ENCODE measurements at regions not wholly inside any gene's neighbourhood (a gene's known extent, or its start where the extent isn't known, plus 50 kb on each side); places are given as distances from the start of the nearest gene placed in this dataset.

GRCh38 chr12:24081606-24082005 is 132.1 kb upstream of the SOX5 start:
- no peak for DNase-seq (ENCODE audit: low read depth)
- no peak overlapping the region for H3K4me3 ChIP-seq (ENCODE audit: low read length)
- TF ChIP-seq, protein P1, sequence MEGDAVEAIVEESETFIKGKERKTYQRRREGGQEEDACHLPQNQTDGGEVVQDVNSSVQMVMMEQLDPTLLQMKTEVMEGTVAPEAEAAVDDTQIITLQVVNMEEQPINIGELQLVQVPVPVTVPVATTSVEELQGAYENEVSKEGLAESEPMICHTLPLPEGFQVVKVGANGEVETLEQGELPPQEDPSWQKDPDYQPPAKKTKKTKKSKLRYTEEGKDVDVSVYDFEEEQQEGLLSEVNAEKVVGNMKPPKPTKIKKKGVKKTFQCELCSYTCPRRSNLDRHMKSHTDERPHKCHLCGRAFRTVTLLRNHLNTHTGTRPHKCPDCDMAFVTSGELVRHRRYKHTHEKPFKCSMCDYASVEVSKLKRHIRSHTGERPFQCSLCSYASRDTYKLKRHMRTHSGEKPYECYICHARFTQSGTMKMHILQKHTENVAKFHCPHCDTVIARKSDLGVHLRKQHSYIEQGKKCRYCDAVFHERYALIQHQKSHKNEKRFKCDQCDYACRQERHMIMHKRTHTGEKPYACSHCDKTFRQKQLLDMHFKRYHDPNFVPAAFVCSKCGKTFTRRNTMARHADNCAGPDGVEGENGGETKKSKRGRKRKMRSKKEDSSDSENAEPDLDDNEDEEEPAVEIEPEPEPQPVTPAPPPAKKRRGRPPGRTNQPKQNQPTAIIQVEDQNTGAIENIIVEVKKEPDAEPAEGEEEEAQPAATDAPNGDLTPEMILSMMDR (conservative IDR thresholded peaks at IDR 0.05; ENCODE audit: low read depth, low read length): no peak

DNA sequence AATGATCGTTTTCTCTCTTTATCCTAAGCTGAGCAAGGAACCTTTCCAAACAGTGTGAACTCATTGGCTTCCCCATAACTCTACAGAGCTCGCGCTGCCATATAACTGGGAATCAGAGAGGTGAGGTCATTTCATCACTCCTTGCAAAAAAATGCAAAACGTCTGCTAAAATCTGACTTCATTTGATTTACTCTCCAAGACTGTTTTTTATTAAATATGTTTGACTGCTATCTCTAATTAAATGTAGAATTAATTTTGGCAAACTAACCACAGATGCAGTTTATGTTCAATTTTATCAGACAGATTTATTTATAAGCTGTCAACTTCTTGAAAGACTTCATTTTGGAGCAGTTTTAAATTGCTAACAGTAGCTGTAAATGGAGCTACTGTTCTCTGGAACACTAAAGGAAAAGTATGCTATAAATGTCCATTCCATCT is 131.6 kb upstream of the SOX5 start:
- no peak overlapping the region for H3K4me3 ChIP-seq (ENCODE audit: low read length)
- no peak for DNase-seq (ENCODE audit: low read depth)
- TF ChIP-seq, protein P1 (conservative IDR thresholded peaks at IDR 0.05; ENCODE audit: low read depth, low read length): no peak

DNA sequence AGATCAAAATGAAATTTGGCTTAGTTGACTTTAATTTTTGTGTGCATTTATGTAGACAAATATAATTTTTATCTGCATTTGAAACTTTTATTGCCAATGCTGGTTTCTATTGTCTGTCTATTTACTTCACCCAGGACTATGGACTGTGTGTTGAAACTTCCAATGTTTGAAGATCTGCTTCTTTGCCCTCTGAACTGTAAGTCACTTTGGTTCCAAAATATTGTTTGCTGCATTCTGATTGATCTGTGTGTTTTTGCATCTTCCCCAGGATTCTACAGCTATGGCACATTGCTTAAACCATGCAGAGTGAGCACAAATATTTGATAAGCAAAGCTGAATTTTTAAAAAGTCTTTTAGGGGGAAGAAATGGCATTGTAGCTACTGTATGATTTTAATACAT is 131.0 kb upstream of the SOX5 start:
- TF ChIP-seq, protein P1 (conservative IDR thresholded peaks at IDR 0.05; ENCODE audit: low read depth, low read length): no peak
- no peak for DNase-seq (ENCODE audit: low read depth)
- H3K4me3 ChIP-seq (ENCODE audit: low read length): no peak overlapping the region

- no peak overlapping the region for H3K4me3 ChIP-seq (ENCODE audit: low read length)
- no peak for DNase-seq (ENCODE audit: low read depth)
- TF ChIP-seq, protein P1 (conservative IDR thresholded peaks at IDR 0.05; ENCODE audit: low read depth, low read length): no peak
Observed at GRCh38 chr12:24079083-24079482, 129.6 kb upstream of the SOX5 start.

DNA sequence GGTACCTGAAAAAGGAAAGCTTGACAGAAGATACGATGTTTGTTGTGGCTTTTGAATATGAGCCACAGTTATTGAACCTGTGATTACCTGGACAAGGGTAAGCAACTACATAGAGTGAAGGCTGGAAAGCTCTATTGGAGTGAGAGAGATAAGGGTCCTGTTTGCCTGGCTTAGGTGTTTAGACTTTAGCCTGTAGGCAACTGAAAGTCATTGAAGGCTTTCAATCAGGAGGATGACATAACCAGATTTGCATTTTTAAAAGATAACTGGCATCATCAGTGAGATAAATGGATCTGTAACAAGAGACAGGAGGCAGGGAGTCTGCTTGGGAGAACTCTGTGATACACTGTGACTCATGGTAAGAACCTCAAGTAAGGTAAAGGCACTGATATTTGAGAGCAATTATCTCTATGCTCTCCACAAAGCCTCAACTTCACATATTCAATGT is 128.9 kb upstream of the SOX5 start:
- DNase-seq (ENCODE audit: low read depth): no peak
- TF ChIP-seq, protein P1 (conservative IDR thresholded peaks at IDR 0.05; ENCODE audit: low read depth, low read length): no peak
- H3K4me3 ChIP-seq (ENCODE audit: low read length): no peak overlapping the region

DNA sequence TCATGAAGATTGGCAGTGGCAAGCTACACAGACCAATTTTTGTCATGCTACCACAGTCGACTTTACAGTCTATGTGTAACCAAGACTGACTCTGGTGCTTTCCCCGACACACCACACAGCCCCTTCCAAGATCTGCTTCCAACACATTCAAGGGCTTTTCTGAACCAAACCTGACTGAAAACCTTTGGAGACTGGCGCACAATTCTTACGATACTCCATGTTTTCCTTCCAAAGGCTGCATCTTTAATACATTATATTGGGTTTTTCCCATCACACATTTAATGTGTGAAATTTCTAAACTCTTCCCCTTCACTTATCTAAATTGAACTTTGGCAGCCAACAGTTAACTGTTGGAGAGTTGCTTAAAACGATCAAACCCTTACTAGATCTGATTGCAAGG is 127.7 kb upstream of the SOX5 start:
- no peak overlapping the region for H3K4me3 ChIP-seq (ENCODE audit: low read length)

GRCh38 chr12:24075650-24076049 is 126.2 kb upstream of the SOX5 start:
- H3K4me3 ChIP-seq (ENCODE audit: low read length): no peak overlapping the region
- no peak for DNase-seq (ENCODE audit: low read depth)
- TF ChIP-seq, protein P1 (conservative IDR thresholded peaks at IDR 0.05; ENCODE audit: low read depth, low read length): no peak

More for the DNA sequence above, 127.7 kb upstream of the SOX5 start:
- DNase-seq (ENCODE audit: low read depth): no peak
- TF ChIP-seq, protein P1 (conservative IDR thresholded peaks at IDR 0.05; ENCODE audit: low read depth, low read length): no peak
